ENCODE measurements at regions not wholly inside any gene's neighbourhood (a gene's known extent, or its start where the extent isn't known, plus 50 kb on each side); places are given as distances from the start of the nearest gene placed in this dataset.

DNA sequence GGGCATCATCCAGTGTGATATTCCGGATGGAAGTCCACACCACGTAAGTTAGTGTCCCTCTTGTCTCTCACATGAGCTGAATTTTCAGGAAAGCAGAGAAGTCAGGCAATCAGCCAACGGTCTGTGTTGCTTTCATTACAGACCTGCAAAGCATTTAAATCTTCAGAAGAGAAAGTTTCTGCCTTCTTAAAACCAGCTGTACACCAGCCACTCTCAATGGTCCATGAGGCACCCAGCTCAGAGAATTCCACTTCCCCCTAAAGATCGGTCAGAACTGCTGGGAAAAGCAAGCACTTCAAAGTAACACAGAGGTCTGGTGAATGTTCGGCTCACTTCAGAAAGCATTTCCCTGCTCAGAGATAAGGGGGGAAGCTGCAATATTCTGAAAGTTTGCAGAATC is 903.7 kb downstream of the EPHA3 start:
- Histone ChIP-seq H3K27ac (ENCODE audit: insufficient read depth, low read depth, low read length) (no peak overlapping the region), H3K9ac (replicated peaks; ENCODE audit: extremely low read depth, insufficient read depth, low read length) (no peak overlapping the region), H3K79me2 (ENCODE audit: control insufficient read depth, insufficient read depth, low read length) (no peaks in the 10 kb centered on the region), H3K9me1 (replicated peaks; ENCODE audit: control insufficient read depth, extremely low read depth, insufficient read depth, low read length) (no peaks in the 10 kb centered on the region), H3K36me3 (ENCODE audit: control insufficient read depth in 2 of 2, extremely low read depth in 1 of 2, insufficient read depth in 2 of 2, low read length in 2 of 2) (no peaks in the 10 kb centered on the region), H3K4me1 (ENCODE audit: control insufficient read depth, extremely low read depth, insufficient read depth, low read length) (no peaks in the 10 kb centered on the region), H3K4me2 (ENCODE audit: insufficient read depth, low read length) (no peak overlapping the region), H2AFZ (ENCODE audit: low read depth, low read length) (no peak overlapping the region), H3K4me3 (replicated peaks in 1 of 3; ENCODE audit: insufficient read depth in 1 of 3, low read depth in 1 of 3, low read length in 3 of 3) (no peak overlapping the region), H3K27me3 (ENCODE audit: control insufficient read depth in 2 of 2, insufficient read depth in 2 of 2, low read length in 2 of 2) (no peaks in the 10 kb centered on the region), H3K9me3 (replicated peaks; ENCODE audit: control insufficient read depth, insufficient read depth, low read length) (no peaks in the 10 kb centered on the region), H4K20me1 (replicated peaks; ENCODE audit: control insufficient read depth, extremely low read depth, insufficient read depth, low read length) (no peaks in the 10 kb centered on the region)
- ChIA-PET CTCF (no interaction called here), POLR2A (no interaction called here)
- no TSS peak for BruUV-seq (replicated peaks)
- FAIRE-seq (no peak), DNase-seq (ENCODE audit: low read depth, low spot score) (no peak)
- dilution Hi-C loops (cut with MboI; ENCODE audit: extremely low pct_ligation_motif_present, low sequenced_read_pairs) = no loop called here
- TF ChIP-seq, protein P1, sequence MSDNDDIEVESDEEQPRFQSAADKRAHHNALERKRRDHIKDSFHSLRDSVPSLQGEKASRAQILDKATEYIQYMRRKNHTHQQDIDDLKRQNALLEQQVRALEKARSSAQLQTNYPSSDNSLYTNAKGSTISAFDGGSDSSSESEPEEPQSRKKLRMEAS (IDR thresholded peaks at IDR 0.05; ENCODE audit: insufficient read depth, insufficient read length) = no peak
- TF ChIP-seq POLR2A (IDR thresholded peaks at IDR 0.05; ENCODE audit: low read depth, low read length) = no peak
- TF ChIP-seq JUN (IDR thresholded peaks at IDR 0.05; ENCODE audit: borderline replicate concordance, insufficient read depth, insufficient read length, low read depth) = no peak
- no peak for TF ChIP-seq MYC (IDR thresholded peaks at IDR 0.05; ENCODE audit: low read depth, low read length)
- no peak for TF ChIP-seq GATA2 (IDR thresholded peaks at IDR 0.05; ENCODE audit: insufficient read depth, insufficient read length, low read depth, low read length)
- no peak for TF ChIP-seq FOS (IDR thresholded peaks at IDR 0.05; ENCODE audit: borderline replicate concordance, insufficient read depth, low read length)
- no peak for TF ChIP-seq POLR2AphosphoS5 (IDR thresholded peaks at IDR 0.05; ENCODE audit: insufficient read depth, low read depth, low read length)
- TF ChIP-seq, protein P2, sequence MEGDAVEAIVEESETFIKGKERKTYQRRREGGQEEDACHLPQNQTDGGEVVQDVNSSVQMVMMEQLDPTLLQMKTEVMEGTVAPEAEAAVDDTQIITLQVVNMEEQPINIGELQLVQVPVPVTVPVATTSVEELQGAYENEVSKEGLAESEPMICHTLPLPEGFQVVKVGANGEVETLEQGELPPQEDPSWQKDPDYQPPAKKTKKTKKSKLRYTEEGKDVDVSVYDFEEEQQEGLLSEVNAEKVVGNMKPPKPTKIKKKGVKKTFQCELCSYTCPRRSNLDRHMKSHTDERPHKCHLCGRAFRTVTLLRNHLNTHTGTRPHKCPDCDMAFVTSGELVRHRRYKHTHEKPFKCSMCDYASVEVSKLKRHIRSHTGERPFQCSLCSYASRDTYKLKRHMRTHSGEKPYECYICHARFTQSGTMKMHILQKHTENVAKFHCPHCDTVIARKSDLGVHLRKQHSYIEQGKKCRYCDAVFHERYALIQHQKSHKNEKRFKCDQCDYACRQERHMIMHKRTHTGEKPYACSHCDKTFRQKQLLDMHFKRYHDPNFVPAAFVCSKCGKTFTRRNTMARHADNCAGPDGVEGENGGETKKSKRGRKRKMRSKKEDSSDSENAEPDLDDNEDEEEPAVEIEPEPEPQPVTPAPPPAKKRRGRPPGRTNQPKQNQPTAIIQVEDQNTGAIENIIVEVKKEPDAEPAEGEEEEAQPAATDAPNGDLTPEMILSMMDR (IDR thresholded peaks at IDR 0.05; ENCODE audit: extremely low read depth in 1 of 2, insufficient read depth in 1 of 2, low read depth in 1 of 2, low read length in 2 of 2) = no peak
- TF ChIP-seq EZH2 (IDR thresholded peaks at IDR 0.05; ENCODE audit: borderline replicate concordance, low read depth, low read length, severe bottlenecking) = no peak
- intact Hi-C loops (cut with micrococcal nuclease) = no loop called here

All from endothelial cell of umbilical vein (primary cell).